Hepatocyte (in vitro differentiated cells): ENCODE measurements at regions not wholly inside any gene's neighbourhood (a gene's known extent, or its start where the extent isn't known, plus 50 kb on each side); places are given as distances from the start of the nearest gene placed in this dataset.

Experiments
- DNase-seq: peaks from one replicate; pipeline ENCODE4 v3.0.0-alpha.2; 2016; ENCODE audit warnings: low spot score
- H2AFZ ChIP-seq: fragments of 200-600 bp; sonication (generic); 2 replicates; pipeline ENCODE4 v1.6.0; 2016; ENCODE audit warnings: antibody characterized with exemption, mild to moderate bottlenecking
- H3K27ac ChIP-seq: fragments of 200-600 bp; sonication (generic); 2 replicates; pipeline ENCODE4 v1.5.1; 2016; ENCODE audit warnings: mild to moderate bottlenecking
- H3K27me3 ChIP-seq: fragments of 200-600 bp; sonication (generic); 2 replicates; pipeline ENCODE4 v1.6.1; 2016
- H3K36me3 ChIP-seq: fragments of 200-600 bp; sonication (generic); replicated peaks from 2 replicates; pipeline ENCODE4 v1.5.1; 2016; ENCODE audit warnings: low read depth; ENCODE audit not compliant: insufficient read depth
- H3K4me1 ChIP-seq: fragments of 200-600 bp; sonication (generic); 2 replicates; pipeline ENCODE4 v1.5.1; 2016; ENCODE audit warnings: mild to moderate bottlenecking, moderate library complexity; ENCODE audit not compliant: insufficient read depth
- H3K4me2 ChIP-seq: fragments of 200-600 bp; sonication (generic); 2 replicates; pipeline ENCODE4 v1.6.0; 2016
- H3K4me3 ChIP-seq: fragments of 200-600 bp; sonication (generic); 2 replicates; pipeline ENCODE4 v1.5.1; 2016; ENCODE audit warnings: mild to moderate bottlenecking
- H3K79me2 ChIP-seq: fragments of 200-600 bp; sonication (generic); 2 replicates; pipeline ENCODE4 v1.6.0; 2017; ENCODE audit warnings: mild to moderate bottlenecking
- H3K9me2 ChIP-seq: fragments of 200-600 bp; sonication (generic); replicated peaks from 2 replicates; pipeline ENCODE4 v1.6.0; 2017; ENCODE audit warnings: mild to moderate bottlenecking; ENCODE audit not compliant: insufficient read depth
- H3K9me3 ChIP-seq: fragments of 200-600 bp; sonication (generic); 2 replicates; pipeline ENCODE4 v1.5.1; 2016; ENCODE audit warnings: low read depth, mild to moderate bottlenecking
- H4K20me1 ChIP-seq: fragments of 200-600 bp; sonication (generic); 2 replicates; pipeline ENCODE4 v1.6.0; 2016; ENCODE audit warnings: mild to moderate bottlenecking; ENCODE audit not compliant: insufficient read depth, poor library complexity, severe bottlenecking
- CTCF ChIP-seq: fragments of 200-600 bp; sonication (generic); IDR thresholded peaks from 2 replicates; pipeline ENCODE4 v1.5.1; 2016; ENCODE audit warnings: antibody characterized with exemption, mild to moderate bottlenecking; ENCODE audit not compliant: poor library complexity
- EZH2 ChIP-seq: fragments of 200-600 bp; sonication (generic); IDR thresholded peaks from 2 replicates; pipeline ENCODE4 v1.6.1; 2016; ENCODE audit warnings: antibody characterized with exemption, mild to moderate bottlenecking, borderline replicate concordance
- EZH2phosphoT487 ChIP-seq: fragments of 200-600 bp; sonication (generic); IDR thresholded peaks from one replicate; pipeline ENCODE4 v1.6.1; 2018; ENCODE audit warnings: antibody characterized with exemption, mild to moderate bottlenecking, low read depth, moderate library complexity; ENCODE audit not compliant: unreplicated experiment, severe bottlenecking
- WGBS: methylation state at CpG from one replicate; pipeline ENCODE4 v1.1.6; 2016; ENCODE audit warnings: low lambda C conversion rate; ENCODE audit errors: missing lambda C conversion rate; 5-methylcytosine and 5-hydroxymethylcytosine counted together

- Histone ChIP-seq H3K79me2 (no peaks in the 10 kb centered on the region), H3K36me3 (no peaks in the 10 kb centered on the region), H3K4me3 (no peak overlapping the region), H2AFZ (no peak overlapping the region), H3K27ac (no peak overlapping the region), H3K4me1 (no peaks in the 10 kb centered on the region), H3K9me2 (no peaks in the 10 kb centered on the region), H4K20me1 (no peaks in the 10 kb centered on the region), H3K9me3 (no peaks in the 10 kb centered on the region), H3K4me2 (no peak overlapping the region), H3K27me3 (no peaks in the 10 kb centered on the region)
- no peak for DNase-seq
- 33% methylated on average over 1 of the region's 1 CpG for WGBS
- TF ChIP-seq EZH2phosphoT487 (no peak), EZH2 (no peak), CTCF (no peak)
Observed at GRCh38 chr3:140756240-140757016, 78.6 kb downstream of the TRIM42 start.

GRCh38 chr3:140758791-140759444, 81.1 kb downstream of the TRIM42 start:
- Histone ChIP-seq H3K36me3 (no peaks in the 10 kb centered on the region), H4K20me1 (no peaks in the 10 kb centered on the region), H3K4me2 (no peak overlapping the region), H3K9me2 (no peaks in the 10 kb centered on the region), H3K9me3 (no peaks in the 10 kb centered on the region), H2AFZ (no peak overlapping the region), H3K4me3 (no peak overlapping the region), H3K27ac (no peak overlapping the region), H3K79me2 (no peaks in the 10 kb centered on the region), H3K27me3 (no peaks in the 10 kb centered on the region), H3K4me1 (no peaks in the 10 kb centered on the region)
- no peak for DNase-seq
- 74% methylated on average over 7 of the region's 7 CpGs for WGBS
- no peak for TF ChIP-seq EZH2phosphoT487
- no peak for TF ChIP-seq EZH2
- TF ChIP-seq CTCF, result no peak

GRCh38 chr3:140760324-140761075, 82.6 kb downstream of the TRIM42 start:
- no peaks in the 10 kb centered on the region for H3K9me3 ChIP-seq
- no peaks in the 10 kb centered on the region for H3K27me3 ChIP-seq
- no peak overlapping the region for H3K27ac ChIP-seq
- no peak for TF ChIP-seq CTCF
- no peak for TF ChIP-seq EZH2
- no peak overlapping the region for H2AFZ ChIP-seq
- H3K79me2 ChIP-seq, result no peaks in the 10 kb centered on the region
- DNase-seq, result no peak
- no peak overlapping the region for H3K4me2 ChIP-seq
- 74% methylated on average over 4 of the region's 4 CpGs for WGBS
- no peaks in the 10 kb centered on the region for H3K4me1 ChIP-seq
- no peaks in the 10 kb centered on the region for H3K9me2 ChIP-seq
- H4K20me1 ChIP-seq, result no peaks in the 10 kb centered on the region
- no peak overlapping the region for H3K4me3 ChIP-seq
- no peaks in the 10 kb centered on the region for H3K36me3 ChIP-seq
